ENCODE measurements at regions not wholly inside any gene's neighbourhood (a gene's known extent, or its start where the extent isn't known, plus 50 kb on each side); places are given as distances from the start of the nearest gene placed in this dataset.

DNA sequence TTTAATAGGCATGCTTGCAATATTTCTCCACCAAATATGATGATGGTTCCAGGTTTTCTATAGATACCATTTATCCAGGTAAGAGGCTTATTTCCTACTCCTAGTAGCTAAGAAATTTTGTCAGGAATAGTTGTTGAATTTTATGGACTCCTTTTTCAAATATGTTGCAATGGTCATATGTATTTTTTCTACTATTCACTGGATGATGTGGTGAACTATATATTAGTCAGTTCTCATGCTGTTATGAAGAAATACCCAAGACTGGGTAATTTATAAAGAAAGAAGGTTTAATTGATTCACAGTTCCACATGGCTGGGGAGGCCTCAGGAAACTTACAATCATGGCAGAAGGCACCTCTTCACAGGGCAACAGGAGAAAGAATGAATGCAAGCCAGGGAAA is 141.1 kb upstream of the NR3C1 start:
- TF ChIP-seq, protein P1, sequence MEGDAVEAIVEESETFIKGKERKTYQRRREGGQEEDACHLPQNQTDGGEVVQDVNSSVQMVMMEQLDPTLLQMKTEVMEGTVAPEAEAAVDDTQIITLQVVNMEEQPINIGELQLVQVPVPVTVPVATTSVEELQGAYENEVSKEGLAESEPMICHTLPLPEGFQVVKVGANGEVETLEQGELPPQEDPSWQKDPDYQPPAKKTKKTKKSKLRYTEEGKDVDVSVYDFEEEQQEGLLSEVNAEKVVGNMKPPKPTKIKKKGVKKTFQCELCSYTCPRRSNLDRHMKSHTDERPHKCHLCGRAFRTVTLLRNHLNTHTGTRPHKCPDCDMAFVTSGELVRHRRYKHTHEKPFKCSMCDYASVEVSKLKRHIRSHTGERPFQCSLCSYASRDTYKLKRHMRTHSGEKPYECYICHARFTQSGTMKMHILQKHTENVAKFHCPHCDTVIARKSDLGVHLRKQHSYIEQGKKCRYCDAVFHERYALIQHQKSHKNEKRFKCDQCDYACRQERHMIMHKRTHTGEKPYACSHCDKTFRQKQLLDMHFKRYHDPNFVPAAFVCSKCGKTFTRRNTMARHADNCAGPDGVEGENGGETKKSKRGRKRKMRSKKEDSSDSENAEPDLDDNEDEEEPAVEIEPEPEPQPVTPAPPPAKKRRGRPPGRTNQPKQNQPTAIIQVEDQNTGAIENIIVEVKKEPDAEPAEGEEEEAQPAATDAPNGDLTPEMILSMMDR (IDR thresholded peaks at IDR 0.05) = no peak
- TF ChIP-seq EZH2 (IDR thresholded peaks at IDR 0.05) = no peak
